ENCODE measurements at regions not wholly inside any gene's neighbourhood (a gene's known extent, or its start where the extent isn't known, plus 50 kb on each side); places are given as distances from the start of the nearest gene placed in this dataset.

DNA sequence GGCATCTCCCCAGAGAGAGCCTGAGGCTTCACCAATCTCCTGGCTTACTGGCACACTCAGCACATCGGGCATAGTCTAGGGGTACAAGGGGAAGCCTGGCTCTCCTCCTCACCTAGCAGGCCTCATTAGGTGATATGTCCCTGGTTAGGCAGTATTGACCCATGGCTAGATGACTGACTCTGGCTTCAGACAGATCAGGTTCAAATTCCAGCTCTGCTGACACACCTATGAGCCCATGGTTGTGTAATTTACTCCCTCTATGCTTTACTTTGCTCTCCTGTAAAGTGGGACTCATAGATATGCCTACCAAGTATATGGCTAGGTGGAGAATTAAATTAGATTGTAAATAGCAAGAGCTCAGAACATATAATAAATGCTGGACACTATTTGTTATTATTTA, 157.3 kb upstream of the IRX3 start:
- TF ChIP-seq SMC3 (IDR thresholded peaks at IDR 0.05) (no peak), RAD21 (conservative IDR thresholded peaks at IDR 0.05 in 1 of 2, IDR thresholded peaks at IDR 0.05 in 1 of 2) (no peak), POLR2A (IDR thresholded peaks at IDR 0.05; ENCODE audit: low read length) (no peak), RNF2 (IDR thresholded peaks at IDR 0.05; ENCODE audit: borderline replicate concordance, low read depth) (no peak)
- TF ChIP-seq, protein P1, sequence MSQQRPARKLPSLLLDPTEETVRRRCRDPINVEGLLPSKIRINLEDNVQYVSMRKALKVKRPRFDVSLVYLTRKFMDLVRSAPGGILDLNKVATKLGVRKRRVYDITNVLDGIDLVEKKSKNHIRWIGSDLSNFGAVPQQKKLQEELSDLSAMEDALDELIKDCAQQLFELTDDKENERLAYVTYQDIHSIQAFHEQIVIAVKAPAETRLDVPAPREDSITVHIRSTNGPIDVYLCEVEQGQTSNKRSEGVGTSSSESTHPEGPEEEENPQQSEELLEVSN (IDR thresholded peaks at IDR 0.05; ENCODE audit: borderline replicate concordance, low read depth), result no peak
- TF ChIP-seq, protein P2, sequence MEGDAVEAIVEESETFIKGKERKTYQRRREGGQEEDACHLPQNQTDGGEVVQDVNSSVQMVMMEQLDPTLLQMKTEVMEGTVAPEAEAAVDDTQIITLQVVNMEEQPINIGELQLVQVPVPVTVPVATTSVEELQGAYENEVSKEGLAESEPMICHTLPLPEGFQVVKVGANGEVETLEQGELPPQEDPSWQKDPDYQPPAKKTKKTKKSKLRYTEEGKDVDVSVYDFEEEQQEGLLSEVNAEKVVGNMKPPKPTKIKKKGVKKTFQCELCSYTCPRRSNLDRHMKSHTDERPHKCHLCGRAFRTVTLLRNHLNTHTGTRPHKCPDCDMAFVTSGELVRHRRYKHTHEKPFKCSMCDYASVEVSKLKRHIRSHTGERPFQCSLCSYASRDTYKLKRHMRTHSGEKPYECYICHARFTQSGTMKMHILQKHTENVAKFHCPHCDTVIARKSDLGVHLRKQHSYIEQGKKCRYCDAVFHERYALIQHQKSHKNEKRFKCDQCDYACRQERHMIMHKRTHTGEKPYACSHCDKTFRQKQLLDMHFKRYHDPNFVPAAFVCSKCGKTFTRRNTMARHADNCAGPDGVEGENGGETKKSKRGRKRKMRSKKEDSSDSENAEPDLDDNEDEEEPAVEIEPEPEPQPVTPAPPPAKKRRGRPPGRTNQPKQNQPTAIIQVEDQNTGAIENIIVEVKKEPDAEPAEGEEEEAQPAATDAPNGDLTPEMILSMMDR (IDR thresholded peaks at IDR 0.05), result no peak

Data from A549 (cell line).